ENCODE measurements at regions not wholly inside any gene's neighbourhood (a gene's known extent, or its start where the extent isn't known, plus 50 kb on each side); places are given as distances from the start of the nearest gene placed in this dataset.

GRCh38 chr13:47298506-47298905 is 401.7 kb upstream of the HTR2A start:
- no peak for TF ChIP-seq EZH2 (IDR thresholded peaks at IDR 0.05; ENCODE audit: borderline replicate concordance, low read depth, low read length, severe bottlenecking)
- TF ChIP-seq POLR2AphosphoS5 (IDR thresholded peaks at IDR 0.05; ENCODE audit: insufficient read depth, low read depth, low read length), result no peak
- TF ChIP-seq FOS (IDR thresholded peaks at IDR 0.05; ENCODE audit: borderline replicate concordance, insufficient read depth, low read length), result no peak
- TF ChIP-seq CTCF (IDR thresholded peaks at IDR 0.05; ENCODE audit: extremely low read depth in 1 of 2, insufficient read depth in 1 of 2, low read depth in 1 of 2, low read length in 2 of 2), result no peak
- no peak for TF ChIP-seq POLR2A (IDR thresholded peaks at IDR 0.05; ENCODE audit: low read depth, low read length)
- no peak for TF ChIP-seq JUN (IDR thresholded peaks at IDR 0.05; ENCODE audit: borderline replicate concordance, insufficient read depth, insufficient read length, low read depth)
- no peak for TF ChIP-seq MYC (IDR thresholded peaks at IDR 0.05; ENCODE audit: low read depth, low read length)
- no peak for TF ChIP-seq MAX (IDR thresholded peaks at IDR 0.05; ENCODE audit: insufficient read depth, insufficient read length)
